ENCODE measurements at regions not wholly inside any gene's neighbourhood (a gene's known extent, or its start where the extent isn't known, plus 50 kb on each side); places are given as distances from the start of the nearest gene placed in this dataset.
"Not testable (repeated sequence)": the region's sequence is repeated elsewhere in the genome, so short reads cannot be mapped to it uniquely, and the experiment has no call there.

- 51 to 86% methylated on average over 2 of the region's 2 CpGs for WGBS, 2 donors
Observed at GRCh38 chr4:19557161-19557560, 694.5 kb upstream of the SLIT2 start.

GRCh38 chr4:19556276-19556675 lies 695.4 kb upstream of the SLIT2 start:
- DNase-seq; H3K27me3 ChIP-seq; H3K4me3 ChIP-seq; H3K9me3 ChIP-seq; intact Hi-C loops (cut with DNase I); H3K4me1 ChIP-seq; H3K36me3 ChIP-seq; H3K27ac ChIP-seq; ATAC-seq; FAIRE-seq: not testable (repeated sequence)
- 60 to 74% methylated on average over 10 of the region's 10 CpGs for WGBS, 2 donors

More at GRCh38 chr4:19557161-19557560, 694.5 kb upstream of the SLIT2 start:
- no peak overlapping the region for H3K4me3 ChIP-seq
- ATAC-seq = no peak
- no peak for TF ChIP-seq CTCF (IDR thresholded peaks at IDR 0.05)
- no peaks in the 10 kb centered on the region for H3K9me3 ChIP-seq
- FAIRE-seq = no peak
- no peaks in the 10 kb centered on the region for H3K36me3 ChIP-seq
- intact Hi-C loops (cut with DNase I) = no loop called here
- H3K27ac ChIP-seq = no peak overlapping the region
- no peak for DNase-seq
- H3K4me1 ChIP-seq = no peaks in the 10 kb centered on the region
- no peaks in the 10 kb centered on the region for H3K27me3 ChIP-seq

GRCh38 chr4:19547463-19547862 lies 704.2 kb upstream of the SLIT2 start:
- intact Hi-C loops (cut with DNase I) = no loop called here

GRCh38 chr4:19544446-19545125 lies 707.1 kb upstream of the SLIT2 start:
- no peaks in the 10 kb centered on the region for H3K36me3 ChIP-seq
- ATAC-seq (no peak), DNase-seq (no peak), FAIRE-seq (no peak)
- no peak overlapping the region for H3K4me3 ChIP-seq
- 52 to 61% methylated on average over 4 of the region's 4 CpGs for WGBS, 2 donors
- intact Hi-C loops (cut with DNase I) = no loop called here
- no peak for TF ChIP-seq CTCF (IDR thresholded peaks at IDR 0.05)
- H3K4me1 ChIP-seq = no peaks in the 10 kb centered on the region
- no peaks in the 10 kb centered on the region for H3K9me3 ChIP-seq
- no peak overlapping the region for H3K27ac ChIP-seq
- no peaks in the 10 kb centered on the region for H3K27me3 ChIP-seq

More at GRCh38 chr4:19547463-19547862, 704.2 kb upstream of the SLIT2 start:
- TF ChIP-seq CTCF (IDR thresholded peaks at IDR 0.05) = no peak
- H3K4me3 ChIP-seq = no peak overlapping the region
- DNase-seq (no peak), ATAC-seq (no peak), FAIRE-seq (no peak)
- no peaks in the 10 kb centered on the region for H3K4me1 ChIP-seq
- WGBS, 2 donors = 46 to 59% methylated on average over 2 of the region's 2 CpGs
- H3K36me3 ChIP-seq = no peaks in the 10 kb centered on the region
- H3K27me3 ChIP-seq = no peaks in the 10 kb centered on the region
- H3K27ac ChIP-seq = no peak overlapping the region
- H3K9me3 ChIP-seq = no peaks in the 10 kb centered on the region

- ATAC-seq = no peak
Observed at GRCh38 chr4:19540859-19541540, 710.7 kb upstream of the SLIT2 start.

More at GRCh38 chr4:19540859-19541540, 710.7 kb upstream of the SLIT2 start:
- TF ChIP-seq CTCF (IDR thresholded peaks at IDR 0.05) = no peak
- no peak overlapping the region for H3K27ac ChIP-seq
- H3K4me3 ChIP-seq = no peak overlapping the region
- 51 to 57% methylated on average over 6 of the region's 6 CpGs for WGBS, 2 donors
- H3K4me1 ChIP-seq = no peaks in the 10 kb centered on the region
- FAIRE-seq (no peak), DNase-seq (no peak)
- H3K27me3 ChIP-seq = no peaks in the 10 kb centered on the region
- H3K36me3 ChIP-seq = no peaks in the 10 kb centered on the region
- H3K9me3 ChIP-seq = no peaks in the 10 kb centered on the region
- intact Hi-C loops (cut with DNase I) = no loop called here
